Keratinocyte (primary cell): ENCODE measurements at regions not wholly inside any gene's neighbourhood (a gene's known extent, or its start where the extent isn't known, plus 50 kb on each side); places are given as distances from the start of the nearest gene placed in this dataset.

Experiments
- DNase-seq: peaks from one replicate; pipeline ENCODE4 v3.0.0-alpha.2; 2011; ENCODE audit warnings: low read depth, missing footprints, low spot score
- FAIRE-seq: peaks from 2 replicates; lab custom pipeline; 2011; peaks lifted over from hg19 to GRCh38; lab: Jason Lieb, UNC
- H2AFZ ChIP-seq: 2 replicates; pipeline ENCODE4 v1.6.0; 2012; ENCODE audit warnings: low read length, control low read depth, inconsistent platforms; ENCODE audit not compliant: control insufficient read depth
- H3K27ac ChIP-seq: 2 replicates; pipeline ENCODE4 v1.5.1; 2011; ENCODE audit warnings: low read length; ENCODE audit not compliant: control insufficient read depth, insufficient read depth
- H3K27me3 ChIP-seq: 3 replicates; pipeline ENCODE4 v1.6.0; 2011; ENCODE audit warnings: low read length; ENCODE audit not compliant: control insufficient read depth, insufficient read depth; ENCODE audit errors: extremely low read depth
- H3K36me3 ChIP-seq, 2 experiments: 2 replicates in 1 of 2; 3 replicates in 1 of 2; pipeline ENCODE4 v1.5.1; 2011; ENCODE audit warnings: low read length in 2 of 2, mild to moderate bottlenecking in 1 of 2; ENCODE audit not compliant: control insufficient read depth in 2 of 2, insufficient read depth in 2 of 2; ENCODE audit errors: extremely low read depth in 1 of 2
- H3K4me1 ChIP-seq: 3 replicates; pipeline ENCODE4 v1.5.1; 2011; ENCODE audit warnings: low read length; ENCODE audit not compliant: control insufficient read depth, insufficient read depth; ENCODE audit errors: extremely low read depth
- H3K4me2 ChIP-seq: 3 replicates; pipeline ENCODE4 v1.6.0; 2011; ENCODE audit warnings: low read depth, low read length; ENCODE audit not compliant: control insufficient read depth, insufficient read depth; ENCODE audit errors: extremely low read depth
- H3K4me3 ChIP-seq, 3 experiments: fragments of 200-600 bp in 1 of 3; sonication (generic) in 1 of 3; 2 replicates in 2 of 3; 3 replicates in 1 of 3; pipeline ENCODE4 v1.5.1; 2011 to 2016; ENCODE audit warnings: low read length in 3 of 3, mild to moderate bottlenecking in 3 of 3, control low read depth in 2 of 3, inconsistent platforms in 1 of 3, low read depth in 1 of 3, mixed read lengths in 1 of 3, mixed run types in 1 of 3, moderate library complexity in 1 of 3; ENCODE audit not compliant: control insufficient read depth in 2 of 3, insufficient read depth in 2 of 3; ENCODE audit errors: extremely low read depth in 1 of 3
- H3K79me2 ChIP-seq: 2 replicates; pipeline ENCODE4 v1.6.0; 2012; ENCODE audit warnings: low read length; ENCODE audit not compliant: control insufficient read depth, insufficient read depth
- H3K9ac ChIP-seq: 3 replicates; pipeline ENCODE4 v1.6.0; 2011; ENCODE audit warnings: low read length; ENCODE audit not compliant: control insufficient read depth, insufficient read depth; ENCODE audit errors: extremely low read depth
- H3K9me1 ChIP-seq: 3 replicates; pipeline ENCODE4 v1.6.0; 2011; ENCODE audit warnings: low read length; ENCODE audit not compliant: control insufficient read depth, insufficient read depth; ENCODE audit errors: extremely low read depth
- H3K9me3 ChIP-seq: 2 replicates; pipeline ENCODE4 v1.5.1; 2012; ENCODE audit warnings: low read depth, low read length; ENCODE audit not compliant: control insufficient read depth
- H4K20me1 ChIP-seq: 3 replicates; pipeline ENCODE4 v1.6.0; 2011; ENCODE audit warnings: low read length; ENCODE audit not compliant: control insufficient read depth, insufficient read depth; ENCODE audit errors: extremely low read depth
- CTCF ChIP-seq, 3 experiments: IDR thresholded peaks in 1 of 3; conservative IDR thresholded peaks in 1 of 3; optimal IDR thresholded peaks in 1 of 3; 2 replicates in 2 of 3; 3 replicates in 1 of 3; pipeline versions ENCODE3 to v1.5.1; 2011; ENCODE audit warnings: low read length in 3 of 3, mild to moderate bottlenecking in 3 of 3, moderate library complexity in 2 of 3, control low read depth in 1 of 3, inconsistent platforms in 1 of 3; ENCODE audit not compliant: insufficient read depth in 2 of 3; ENCODE audit errors: extremely low read depth in 1 of 3
- EZH2 ChIP-seq: IDR thresholded peaks from one replicate; pipeline ENCODE4 v1.6.1; 2012; ENCODE audit warnings: inconsistent platforms, mild to moderate bottlenecking, low read length, moderate library complexity
- dilution Hi-C: fragments of 300-500 bp; cut with MboI; formaldehyde crosslinking; loops from one replicate; pipeline ENCODE4 v1.7.0; 2020; ENCODE audit warnings: low sequenced_read_pairs; ENCODE audit not compliant: extremely low pct_ligation_motif_present

- H4K20me1 ChIP-seq: no peaks in the 10 kb centered on the region
- H3K27me3 ChIP-seq: no peaks in the 10 kb centered on the region
- H3K9me1 ChIP-seq: no peaks in the 10 kb centered on the region
- no peaks in the 10 kb centered on the region for H3K4me1 ChIP-seq
- no peaks in the 10 kb centered on the region for H3K36me3 ChIP-seq
- DNase-seq (no peak), FAIRE-seq (no peak)
- no peak overlapping the region for H3K4me2 ChIP-seq
- H3K79me2 ChIP-seq: no peaks in the 10 kb centered on the region
- no peaks in the 10 kb centered on the region for H3K9me3 ChIP-seq
- no peak overlapping the region for H3K4me3 ChIP-seq
- dilution Hi-C loops: no loop called here
- TF ChIP-seq CTCF (optimal IDR thresholded peaks at IDR 0.05 in 1 of 3, IDR thresholded peaks at IDR 0.05 in 1 of 3, conservative IDR thresholded peaks at IDR 0.05 in 1 of 3; ENCODE audit: extremely low read depth in 1 of 3, insufficient read depth in 2 of 3, low read length in 3 of 3) (no peak), EZH2 (no peak)
- H2AFZ ChIP-seq: no peak overlapping the region
- H3K27ac ChIP-seq: no peak overlapping the region
- H3K9ac ChIP-seq: no peak overlapping the region
Measured at GRCh38 chr2:61737841-61738240, 116.0 kb downstream of the FAM161A start.

DNA sequence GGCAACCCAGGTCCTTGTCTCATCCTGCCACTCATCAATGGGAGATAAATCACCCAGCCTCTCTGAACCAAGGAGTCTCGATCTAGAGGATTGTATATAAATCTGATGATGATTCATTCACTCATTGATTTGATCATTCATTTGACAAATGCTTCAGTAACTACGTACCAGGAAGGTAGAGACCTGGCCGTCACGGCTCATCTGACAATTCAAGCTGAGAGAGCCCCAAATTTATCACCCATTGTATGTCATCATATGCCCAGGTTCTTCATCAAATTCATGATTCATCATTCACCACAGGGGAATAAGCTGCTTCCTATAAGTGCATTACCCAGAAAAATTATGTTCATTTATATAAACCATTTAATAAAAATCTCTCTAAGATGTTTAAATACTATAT, 116.9 kb downstream of the FAM161A start:
- no peaks in the 10 kb centered on the region for H3K9me1 ChIP-seq
- H4K20me1 ChIP-seq: no peaks in the 10 kb centered on the region
- H3K4me2 ChIP-seq: no peak overlapping the region
- H3K79me2 ChIP-seq: no peaks in the 10 kb centered on the region
- H3K9me3 ChIP-seq: no peaks in the 10 kb centered on the region
- H3K4me3 ChIP-seq: no peak overlapping the region
- dilution Hi-C loops: no loop called here
- H3K4me1 ChIP-seq: no peaks in the 10 kb centered on the region
- no peak for FAIRE-seq
- no peak for DNase-seq
- TF ChIP-seq EZH2: no peak
- TF ChIP-seq CTCF (optimal IDR thresholded peaks at IDR 0.05 in 1 of 3, IDR thresholded peaks at IDR 0.05 in 1 of 3, conservative IDR thresholded peaks at IDR 0.05 in 1 of 3; ENCODE audit: extremely low read depth in 1 of 3, insufficient read depth in 2 of 3, low read length in 3 of 3): no peak
- H3K27me3 ChIP-seq: no peaks in the 10 kb centered on the region
- no peak overlapping the region for H2AFZ ChIP-seq
- H3K9ac ChIP-seq: no peak overlapping the region
- no peak overlapping the region for H3K27ac ChIP-seq
- no peaks in the 10 kb centered on the region for H3K36me3 ChIP-seq
